Mesenchymal stem cell (in vitro differentiated cells and primary cell): ENCODE measurements at regions not wholly inside any gene's neighbourhood (a gene's known extent, or its start where the extent isn't known, plus 50 kb on each side); places are given as distances from the start of the nearest gene placed in this dataset.

Source experiments
- DNase-seq: peaks from one replicate; pipeline ENCODE4 v3.0.0-alpha.2; 2013
- H2AFZ ChIP-seq: one replicate; pipeline ENCODE4 v1.6.1; 2013; ENCODE audit warnings: low read depth, mild to moderate bottlenecking, control low read depth, inconsistent platforms, low read length, moderate library complexity
- H2AK5ac ChIP-seq: 2 replicates; pipeline ENCODE4 v1.6.1; 2013; ENCODE audit warnings: low read length, moderate library complexity, mild to moderate bottlenecking, inconsistent platforms; ENCODE audit not compliant: severe bottlenecking
- H2BK120ac ChIP-seq: one replicate; pipeline ENCODE4 v1.6.1; 2013; ENCODE audit warnings: low read depth, mild to moderate bottlenecking, inconsistent platforms, low read length, moderate library complexity
- H2BK12ac ChIP-seq, 2 experiments: one replicate each; pipeline ENCODE4 v1.6.1; 2013; ENCODE audit warnings: inconsistent platforms in 2 of 2, low read length in 2 of 2, mild to moderate bottlenecking in 2 of 2, moderate library complexity in 2 of 2, control low read depth in 1 of 2
- H2BK15ac ChIP-seq: one replicate; pipeline ENCODE4 v1.6.1; 2013; ENCODE audit warnings: mild to moderate bottlenecking, low read depth, inconsistent platforms; ENCODE audit not compliant: poor library complexity, severe bottlenecking
- H2BK5ac ChIP-seq: 2 replicates; pipeline ENCODE4 v1.6.1; 2013; ENCODE audit warnings: low read depth, mild to moderate bottlenecking, low read length, control low read depth, inconsistent platforms; ENCODE audit not compliant: poor library complexity, severe bottlenecking
- H3K14ac ChIP-seq, 2 experiments: one replicate each; pipeline ENCODE4 v1.6.1; 2013; ENCODE audit warnings: inconsistent platforms in 2 of 2, low read length in 2 of 2, control low read depth in 1 of 2, mild to moderate bottlenecking in 1 of 2, moderate library complexity in 1 of 2
- H3K18ac ChIP-seq, 2 experiments: one replicate each; pipeline ENCODE4 v1.6.1; 2013; ENCODE audit warnings: inconsistent platforms in 2 of 2, low read length in 2 of 2, control low read depth in 1 of 2, low read depth in 1 of 2, mild to moderate bottlenecking in 1 of 2
- H3K23ac ChIP-seq, 2 experiments: one replicate each; pipeline ENCODE4 v1.6.1; 2013; ENCODE audit warnings: inconsistent platforms in 2 of 2, low read length in 2 of 2, mild to moderate bottlenecking in 2 of 2, moderate library complexity in 2 of 2, control low read depth in 1 of 2
- H3K27ac ChIP-seq: 2 replicates; pipeline ENCODE4 v1.5.1; 2013; ENCODE audit warnings: mild to moderate bottlenecking, moderate library complexity, low read length, control low read depth, inconsistent platforms; ENCODE audit not compliant: poor library complexity, severe bottlenecking
- H3K27me3 ChIP-seq, 2 experiments: 2 replicates each; pipeline versions ENCODE4 v1.6.1 to v1.7.0; 2013; ENCODE audit warnings: low read length in 2 of 2, mild to moderate bottlenecking in 2 of 2, moderate library complexity in 2 of 2, control low read depth in 1 of 2, inconsistent platforms in 1 of 2; ENCODE audit not compliant: control insufficient read depth in 1 of 2, insufficient read depth in 1 of 2
- H3K36me3 ChIP-seq, 2 experiments: 2 replicates each; pipeline versions ENCODE4 v1.6.1 to v1.7.0; 2013; ENCODE audit warnings: low read length in 2 of 2, control low read depth in 1 of 2, inconsistent platforms in 1 of 2, low read depth in 1 of 2, mild to moderate bottlenecking in 1 of 2; ENCODE audit not compliant: insufficient read depth in 2 of 2, control insufficient read depth in 1 of 2
- H3K4ac ChIP-seq, 2 experiments: one replicate each; pipeline ENCODE4 v1.6.1; 2013; ENCODE audit warnings: inconsistent platforms in 2 of 2, low read length in 2 of 2, mild to moderate bottlenecking in 2 of 2, moderate library complexity in 2 of 2, control low read depth in 1 of 2, low read depth in 1 of 2
- H3K4me1 ChIP-seq: 2 replicates; pipeline ENCODE4 v1.6.1; 2013; ENCODE audit warnings: low read depth, low read length, control low read depth; ENCODE audit not compliant: control insufficient read depth, insufficient read depth
- H3K4me2 ChIP-seq: 2 replicates; pipeline ENCODE4 v1.6.1; 2013; ENCODE audit warnings: low read length, mild to moderate bottlenecking, inconsistent platforms; ENCODE audit not compliant: poor library complexity, severe bottlenecking
- H3K4me3 ChIP-seq, 2 experiments: 2 replicates each; pipeline versions ENCODE4 v1.5.1 to v1.7.0; 2013; ENCODE audit warnings: low read length in 2 of 2, mild to moderate bottlenecking in 2 of 2, control low read depth in 1 of 2, low read depth in 1 of 2; ENCODE audit not compliant: insufficient read depth in 1 of 2
- H3K79me1 ChIP-seq: replicated peaks from 2 replicates; pipeline ENCODE4 v1.6.1; 2013; ENCODE audit warnings: mild to moderate bottlenecking, control low read depth, low read length, inconsistent platforms; ENCODE audit not compliant: poor library complexity, severe bottlenecking
- H3K9ac ChIP-seq: 2 replicates; pipeline ENCODE4 v1.7.0; 2013; ENCODE audit warnings: mild to moderate bottlenecking, low read length, moderate library complexity
- H3K9me3 ChIP-seq: 2 replicates; pipeline ENCODE4 v1.7.0; 2013; ENCODE audit warnings: mild to moderate bottlenecking, low read length; ENCODE audit not compliant: control insufficient read depth
- H4K8ac ChIP-seq: one replicate; pipeline ENCODE4 v1.6.1; 2013; ENCODE audit warnings: inconsistent platforms, mild to moderate bottlenecking, low read length, moderate library complexity
- H4K91ac ChIP-seq: one replicate; pipeline ENCODE4 v1.6.1; 2013; ENCODE audit warnings: mild to moderate bottlenecking, low read length, inconsistent platforms
- WGBS: methylation state at CpG from one replicate; pipeline ENCODE4 v1.1.7; 2013; ENCODE audit warnings: mixed read lengths; 5-methylcytosine and 5-hydroxymethylcytosine counted together

- no peak overlapping the region for H3K23ac ChIP-seq
Measured at GRCh38 chr12:58596381-58596780, 323.9 kb downstream of the LRIG3 start.

DNA sequence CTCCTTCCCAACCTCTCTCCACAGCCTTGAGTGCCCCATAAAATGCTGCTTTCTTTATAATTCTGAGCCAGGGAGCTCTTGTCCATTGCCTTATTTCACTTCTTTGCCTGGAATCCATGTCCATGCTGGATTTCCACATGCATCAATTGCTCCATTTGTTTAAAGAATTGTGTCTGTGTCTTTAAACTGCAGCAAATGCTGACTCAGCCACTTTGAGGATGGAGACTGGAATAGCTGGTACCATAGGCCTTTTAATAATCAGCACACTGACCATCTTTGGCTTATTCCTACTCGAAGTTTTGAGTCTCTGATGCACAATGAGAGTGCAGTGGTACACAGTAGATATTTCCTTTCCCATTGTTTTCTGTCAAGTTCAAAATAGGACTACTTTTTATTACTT, 318.8 kb downstream of the LRIG3 start:
- Histone ChIP-seq H2AFZ (no peak overlapping the region), H4K91ac (no peak overlapping the region), H3K4me2 (no peak overlapping the region), H3K36me3 (no peaks in the 10 kb centered on the region), H2BK12ac (no peak overlapping the region), H3K79me1 (no peaks in the 10 kb centered on the region), H2BK15ac (no peak overlapping the region), H3K27ac (no peak overlapping the region), H3K27me3 (no peaks in the 10 kb centered on the region), H3K4me1 (no peaks in the 10 kb centered on the region), H3K9me3 (no peaks in the 10 kb centered on the region), H3K18ac (no peak overlapping the region), H2AK5ac (no peak overlapping the region), H3K4ac (no peak overlapping the region), H3K14ac (no peak overlapping the region), H2BK5ac (no peak overlapping the region), H2BK120ac (no peak overlapping the region), H3K4me3 (no peak overlapping the region), H3K9ac (no peak overlapping the region), H4K8ac (no peak overlapping the region), H3K23ac (no peak overlapping the region)
- no CpG with 5 or more reads among the region's 1 CpG for WGBS
- peak; percentile 3 for DNase-seq

More at GRCh38 chr12:58596381-58596780, 323.9 kb downstream of the LRIG3 start:
- H3K9me3 ChIP-seq: no peaks in the 10 kb centered on the region
- H3K4me2 ChIP-seq: no peak overlapping the region
- no peak overlapping the region for H4K91ac ChIP-seq
- H3K18ac ChIP-seq: no peak overlapping the region
- H3K9ac ChIP-seq: no peak overlapping the region
- no peaks in the 10 kb centered on the region for H3K36me3 ChIP-seq
- H3K79me1 ChIP-seq: no peaks in the 10 kb centered on the region
- no peak overlapping the region for H2BK12ac ChIP-seq
- H3K4me1 ChIP-seq: no peaks in the 10 kb centered on the region
- no peak for DNase-seq
- H2BK15ac ChIP-seq: no peak overlapping the region
- H3K4me3 ChIP-seq: no peak overlapping the region
- 77% methylated on average over 5 of the region's 5 CpGs for WGBS
- H3K27ac ChIP-seq: no peak overlapping the region
- H3K14ac ChIP-seq: no peak overlapping the region
- no peak overlapping the region for H2AK5ac ChIP-seq
- no peaks in the 10 kb centered on the region for H3K27me3 ChIP-seq
- H2BK120ac ChIP-seq: no peak overlapping the region
- no peak overlapping the region for H2BK5ac ChIP-seq
- H4K8ac ChIP-seq: no peak overlapping the region
- no peak overlapping the region for H2AFZ ChIP-seq
- no peak overlapping the region for H3K4ac ChIP-seq

DNA sequence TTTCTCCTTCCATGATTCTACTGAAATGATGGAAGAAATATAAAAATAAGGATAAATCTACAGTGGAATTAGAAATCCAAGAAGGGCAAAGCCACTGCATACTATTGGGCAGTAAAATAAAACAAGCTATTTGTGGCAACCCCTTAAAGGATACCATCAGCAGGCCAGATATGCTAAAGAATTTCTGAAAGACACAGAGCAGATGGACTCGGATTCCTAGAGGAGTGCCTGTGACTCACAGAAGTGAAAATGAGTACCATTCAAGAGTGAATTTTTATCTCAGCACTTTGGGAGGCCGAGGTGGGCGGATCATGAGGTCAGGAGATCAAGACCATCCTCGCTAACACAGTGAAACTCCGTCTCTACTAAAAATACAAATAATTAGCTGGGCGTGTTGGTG, 318.1 kb downstream of the LRIG3 start:
- Histone ChIP-seq H4K8ac (no peak overlapping the region), H3K4me1 (no peaks in the 10 kb centered on the region), H4K91ac (no peak overlapping the region), H3K79me1 (no peaks in the 10 kb centered on the region), H2BK12ac (no peak overlapping the region), H2AK5ac (no peak overlapping the region), H3K4ac (no peak overlapping the region), H3K27me3 (no peaks in the 10 kb centered on the region), H2BK5ac (no peak overlapping the region), H3K14ac (no peak overlapping the region), H3K36me3 (no peaks in the 10 kb centered on the region), H2BK120ac (no peak overlapping the region), H3K9ac (no peak overlapping the region), H3K18ac (no peak overlapping the region), H2AFZ (no peak overlapping the region), H3K9me3 (no peaks in the 10 kb centered on the region), H3K27ac (no peak overlapping the region), H2BK15ac (no peak overlapping the region), H3K23ac (no peak overlapping the region), H3K4me3 (no peak overlapping the region), H3K4me2 (no peak overlapping the region)
- WGBS: 90% methylated on average over 6 of the region's 6 CpGs
- peak; percentile 8 for DNase-seq

GRCh38 chr12:58602736-58603135, 317.6 kb downstream of the LRIG3 start:
- Histone ChIP-seq H4K8ac (no peak overlapping the region), H3K23ac (no peak overlapping the region), H4K91ac (no peak overlapping the region), H2BK12ac (no peak overlapping the region), H2AFZ (no peak overlapping the region), H3K27ac (no peak overlapping the region), H2BK5ac (no peak overlapping the region), H3K79me1 (no peaks in the 10 kb centered on the region), H3K4me3 (no peak overlapping the region), H3K4ac (no peak overlapping the region), H3K4me1 (no peaks in the 10 kb centered on the region), H2AK5ac (no peak overlapping the region), H3K14ac (no peak overlapping the region), H2BK120ac (no peak overlapping the region), H3K36me3 (no peaks in the 10 kb centered on the region), H3K18ac (no peak overlapping the region), H2BK15ac (no peak overlapping the region), H3K27me3 (no peaks in the 10 kb centered on the region), H3K9ac (no peak overlapping the region), H3K4me2 (no peak overlapping the region), H3K9me3 (no peaks in the 10 kb centered on the region)
- DNase-seq: no peak
- WGBS: no CpG with 5 or more reads among the region's 1 CpG
